ENCODE measurements at regions not wholly inside any gene's neighbourhood (a gene's known extent, or its start where the extent isn't known, plus 50 kb on each side); places are given as distances from the start of the nearest gene placed in this dataset.
A peak's percentile ranks its signal among the peaks of the same experiment; 100 is the strongest.
"Not testable (repeated sequence)": the region's sequence is repeated elsewhere in the genome, so short reads cannot be mapped to it uniquely, and the experiment has no call there.

GRCh38 chr6:163743796-163744195, 329.3 kb downstream of the QKI start:
- no peak for DNase-seq (ENCODE audit: low read depth)

- DNase-seq (ENCODE audit: low read depth) = no peak
These were observed 327.3 kb downstream of the QKI start for GRCh38 chr6:163741743-163742363.

GRCh38 chr6:163741342-163741741, 326.8 kb downstream of the QKI start:
- no peak for DNase-seq (ENCODE audit: low read depth)

GRCh38 chr6:163739966-163740365, 325.4 kb downstream of the QKI start:
- DNase-seq (ENCODE audit: low read depth) = no peak

- no peak for DNase-seq (ENCODE audit: low read depth)
These were observed 324.8 kb downstream of the QKI start for GRCh38 chr6:163739408-163739725.

- DNase-seq (ENCODE audit: low read depth) = peak; percentile 25
These were observed 324.3 kb downstream of the QKI start for GRCh38 chr6:163738725-163739407.

GRCh38 chr6:163738304-163738703, 323.8 kb downstream of the QKI start:
- no peak for DNase-seq (ENCODE audit: low read depth)

- no peak for DNase-seq (ENCODE audit: low read depth)
These were observed 320.6 kb downstream of the QKI start for GRCh38 chr6:163735076-163735475.

GRCh38 chr6:163733061-163733460, 318.5 kb downstream of the QKI start:
- no peak for DNase-seq (ENCODE audit: low read depth)

GRCh38 chr6:163732479-163732878, 318.0 kb downstream of the QKI start:
- DNase-seq (ENCODE audit: low read depth) = no peak

- DNase-seq (ENCODE audit: low read depth) = not testable (repeated sequence)
These were observed 317.5 kb downstream of the QKI start for GRCh38 chr6:163732014-163732351.

- no peak for DNase-seq (ENCODE audit: low read depth)
These were observed 316.9 kb downstream of the QKI start for GRCh38 chr6:163731215-163732013.

GRCh38 chr6:163730246-163731210, 316.0 kb downstream of the QKI start:
- no peak for DNase-seq (ENCODE audit: low read depth)

- DNase-seq (ENCODE audit: low read depth) = no peak
These were observed 314.8 kb downstream of the QKI start for GRCh38 chr6:163729127-163729872.

- DNase-seq (ENCODE audit: low read depth) = no peak
These were observed 314.1 kb downstream of the QKI start for GRCh38 chr6:163728442-163729126.

GRCh38 chr6:163726037-163726695, 311.6 kb downstream of the QKI start:
- DNase-seq (ENCODE audit: low read depth) = no peak

GRCh38 chr6:163725008-163725941, 310.8 kb downstream of the QKI start:
- DNase-seq (ENCODE audit: low read depth) = no peak

GRCh38 chr6:163724196-163724595, 309.7 kb downstream of the QKI start:
- DNase-seq (ENCODE audit: low read depth) = no peak

- no peak for DNase-seq (ENCODE audit: low read depth)
These were observed 309.2 kb downstream of the QKI start for GRCh38 chr6:163723759-163724158.

All from renal cortical epithelial cell (primary cell).